Liver (tissue), 8 donors: ENCODE measurements at regions not wholly inside any gene's neighbourhood (a gene's known extent, or its start where the extent isn't known, plus 50 kb on each side); places are given as distances from the start of the nearest gene placed in this dataset.
"Not testable (repeated sequence)": the region's sequence is repeated elsewhere in the genome, so short reads cannot be mapped to it uniquely, and the experiment has no call there.

Experiments
- DNase-seq: peaks from one replicate; pipeline ENCODE4 v3.0.0-alpha.2; 2017; ENCODE audit warnings: low spot score
- H3K27ac ChIP-seq, 2 donors: one replicate each; pipeline ENCODE4 v1.7.0; 2013; ENCODE audit warnings: inconsistent platforms in 2 of 2, low read length in 2 of 2, control low read depth in 1 of 2, low read depth in 1 of 2, mild to moderate bottlenecking in 1 of 2
- H3K27me3 ChIP-seq, 4 donors: one replicate each; pipeline versions ENCODE4 v1.6.1 to v1.7.0; 2013; ENCODE audit warnings: low read length in 3 of 4, inconsistent platforms in 1 of 4, mild to moderate bottlenecking in 1 of 4, moderate library complexity in 1 of 4; ENCODE audit not compliant: control insufficient read depth in 4 of 4, insufficient read depth in 4 of 4
- H3K36me3 ChIP-seq, 4 donors: one replicate each; pipeline versions ENCODE4 v1.6.1 to v1.7.0; 2013; ENCODE audit warnings: low read length in 3 of 4, mild to moderate bottlenecking in 3 of 4, low read depth in 1 of 4, moderate library complexity in 1 of 4; ENCODE audit not compliant: control insufficient read depth in 4 of 4, insufficient read depth in 3 of 4
- H3K4me1 ChIP-seq, 4 donors: one replicate each; pipeline versions ENCODE4 v1.6.1 to v1.7.0; 2013; ENCODE audit warnings: low read length in 3 of 4, mild to moderate bottlenecking in 3 of 4, moderate library complexity in 1 of 4; ENCODE audit not compliant: control insufficient read depth in 4 of 4, insufficient read depth in 4 of 4
- H3K4me3 ChIP-seq, 3 donors: one replicate each; pipeline versions ENCODE4 v1.6.1 to v1.7.0; 2013; ENCODE audit warnings: low read length in 3 of 3, control low read depth in 1 of 3, low read depth in 1 of 3, mild to moderate bottlenecking in 1 of 3
- H3K9ac ChIP-seq, 2 donors: one replicate each; pipeline ENCODE4 v1.7.0; 2013; ENCODE audit warnings: low read length in 2 of 2, mild to moderate bottlenecking in 2 of 2, moderate library complexity in 2 of 2, control low read depth in 1 of 2, low read depth in 1 of 2
- H3K9me3 ChIP-seq, 4 donors: one replicate each; pipeline versions ENCODE4 v1.6.1 to v1.7.0; 2013; ENCODE audit warnings: low read length in 3 of 4; ENCODE audit not compliant: control insufficient read depth in 4 of 4
- ATF3 ChIP-seq: IDR thresholded peaks from 2 replicates; pipeline ENCODE4 v1.6.1; 2016; ENCODE audit warnings: antibody characterized with exemption
- CTCF ChIP-seq: fragments of 150-350 bp; IDR thresholded peaks from 2 replicates; pipeline ENCODE4 v1.5.1; 2017; ENCODE audit warnings: improper control_type of control experiment, low read depth, low read length; ENCODE audit not compliant: missing input control
- EGR1 ChIP-seq, 2 donors: IDR thresholded peaks; 2 replicates each; pipeline ENCODE4 v1.6.1; 2016 to 2018; ENCODE audit warnings: antibody characterized with exemption in 2 of 2, low read depth in 2 of 2
- FOXA1 ChIP-seq: IDR thresholded peaks from 2 replicates; pipeline ENCODE4 v1.6.1; 2016; ENCODE audit warnings: antibody characterized with exemption
- GABPA ChIP-seq, 2 donors: IDR thresholded peaks in 1 of 2; conservative IDR thresholded peaks in 1 of 2; 2 replicates each; pipeline ENCODE4 v1.6.1; 2016; ENCODE audit warnings: antibody characterized with exemption in 2 of 2, mild to moderate bottlenecking in 1 of 2, moderate library complexity in 1 of 2
- HNF4A ChIP-seq, 2 donors: conservative IDR thresholded peaks; 2 replicates each; pipeline ENCODE4 v1.6.1; 2016; ENCODE audit warnings: antibody characterized with exemption in 2 of 2, mild to moderate bottlenecking in 2 of 2
- HNF4G ChIP-seq: IDR thresholded peaks from 2 replicates; pipeline ENCODE4 v1.6.1; 2016; ENCODE audit warnings: antibody characterized with exemption
- JUND ChIP-seq, 2 donors: IDR thresholded peaks; 2 replicates each; pipeline ENCODE4 v1.6.1; 2016; ENCODE audit warnings: antibody characterized with exemption in 2 of 2
- MAX ChIP-seq: IDR thresholded peaks from 2 replicates; pipeline ENCODE4 v1.6.1; 2016; ENCODE audit warnings: antibody characterized with exemption
- NR2F2 ChIP-seq: IDR thresholded peaks from 2 replicates; pipeline ENCODE4 v1.6.1; 2016; ENCODE audit warnings: antibody characterized with exemption
- RAD21 ChIP-seq, 2 donors: IDR thresholded peaks; 2 replicates each; pipeline ENCODE4 v1.6.1; 2016; ENCODE audit warnings: antibody characterized with exemption in 2 of 2, mild to moderate bottlenecking in 2 of 2
- RXRA ChIP-seq, 2 donors: IDR thresholded peaks; 2 replicates each; pipeline ENCODE4 v1.6.1; 2017 to 2018; ENCODE audit warnings: antibody characterized with exemption in 2 of 2, mild to moderate bottlenecking in 1 of 2
- SP1 ChIP-seq: IDR thresholded peaks from 2 replicates; pipeline ENCODE4 v1.6.1; 2018; ENCODE audit warnings: antibody characterized with exemption, mild to moderate bottlenecking
- TAF1 ChIP-seq: conservative IDR thresholded peaks from 2 replicates; pipeline ENCODE4 v1.6.1; 2016; ENCODE audit warnings: antibody characterized with exemption, mild to moderate bottlenecking
- YY1 ChIP-seq: IDR thresholded peaks from 2 replicates; pipeline ENCODE4 v1.6.1; 2016; ENCODE audit warnings: antibody characterized with exemption, mild to moderate bottlenecking
- WGBS: extraction: QIAGEN DNeasy Blood & Tissue Kit; methylation state at CpG from one replicate; pipeline ENCODE4 v1.1.7; 2013; 5-methylcytosine and 5-hydroxymethylcytosine counted together
- TF ChIP-seq, protein P1 (sequence below): IDR thresholded peaks from 2 replicates; pipeline ENCODE4 v1.6.1; 2016; ENCODE audit warnings: antibody characterized with exemption
- TF ChIP-seq, protein P2 (sequence below): IDR thresholded peaks from 2 replicates; pipeline ENCODE4 v1.6.1; 2016; ENCODE audit warnings: antibody characterized with exemption, mild to moderate bottlenecking
- donor health status: healthy.
- donor health status: healthy.
- donor health status: healthy.
- donor health status: healthy.
- donor health status: healthy.

GRCh38 chr13:73520566-73521289 lies 461.9 kb downstream of the KLF5 start:
- WGBS = 74% methylated on average over 8 of the region's 8 CpGs
- H3K9ac ChIP-seq = no peak overlapping the region
- H3K36me3 ChIP-seq = no peaks in the 10 kb centered on the region

GRCh38 chr13:73520135-73520534 lies 461.3 kb downstream of the KLF5 start:
- not testable (repeated sequence) for H3K9ac ChIP-seq, H3K36me3 ChIP-seq, DNase-seq, H3K27ac ChIP-seq, H3K4me1 ChIP-seq, H3K9me3 ChIP-seq, H3K4me3 ChIP-seq, H3K27me3 ChIP-seq
- WGBS = 80% methylated on average over 2 of the region's 2 CpGs

More at GRCh38 chr13:73520566-73521289, 461.9 kb downstream of the KLF5 start:
- no peaks in the 10 kb centered on the region for H3K27me3 ChIP-seq
- no peak for DNase-seq
- TF ChIP-seq, protein P1, sequence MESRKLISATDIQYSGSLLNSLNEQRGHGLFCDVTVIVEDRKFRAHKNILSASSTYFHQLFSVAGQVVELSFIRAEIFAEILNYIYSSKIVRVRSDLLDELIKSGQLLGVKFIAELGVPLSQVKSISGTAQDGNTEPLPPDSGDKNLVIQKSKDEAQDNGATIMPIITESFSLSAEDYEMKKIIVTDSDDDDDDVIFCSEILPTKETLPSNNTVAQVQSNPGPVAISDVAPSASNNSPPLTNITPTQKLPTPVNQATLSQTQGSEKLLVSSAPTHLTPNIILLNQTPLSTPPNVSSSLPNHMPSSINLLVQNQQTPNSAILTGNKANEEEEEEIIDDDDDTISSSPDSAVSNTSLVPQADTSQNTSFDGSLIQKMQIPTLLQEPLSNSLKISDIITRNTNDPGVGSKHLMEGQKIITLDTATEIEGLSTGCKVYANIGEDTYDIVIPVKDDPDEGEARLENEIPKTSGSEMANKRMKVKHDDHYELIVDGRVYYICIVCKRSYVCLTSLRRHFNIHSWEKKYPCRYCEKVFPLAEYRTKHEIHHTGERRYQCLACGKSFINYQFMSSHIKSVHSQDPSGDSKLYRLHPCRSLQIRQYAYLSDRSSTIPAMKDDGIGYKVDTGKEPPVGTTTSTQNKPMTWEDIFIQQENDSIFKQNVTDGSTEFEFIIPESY = no peak
- TF ChIP-seq NR2F2 (no peak), TAF1 (no peak), RAD21 (IDR thresholded peaks at IDR 0.05) (no peak), JUND (IDR thresholded peaks at IDR 0.05) (no peak), HNF4G (no peak), FOXA1 (no peak), EGR1 (IDR thresholded peaks at IDR 0.05; ENCODE audit: low read depth in 2 of 2) (no peak), RXRA (IDR thresholded peaks at IDR 0.05) (no peak), MAX (no peak), CTCF (no peak), GABPA (IDR thresholded peaks at IDR 0.05 in 1 of 2, conservative IDR thresholded peaks at IDR 0.05 in 1 of 2) (no peak), HNF4A (conservative IDR thresholded peaks at IDR 0.05) (no peak), SP1 (no peak), ATF3 (no peak), YY1 (no peak)
- TF ChIP-seq, protein P2, sequence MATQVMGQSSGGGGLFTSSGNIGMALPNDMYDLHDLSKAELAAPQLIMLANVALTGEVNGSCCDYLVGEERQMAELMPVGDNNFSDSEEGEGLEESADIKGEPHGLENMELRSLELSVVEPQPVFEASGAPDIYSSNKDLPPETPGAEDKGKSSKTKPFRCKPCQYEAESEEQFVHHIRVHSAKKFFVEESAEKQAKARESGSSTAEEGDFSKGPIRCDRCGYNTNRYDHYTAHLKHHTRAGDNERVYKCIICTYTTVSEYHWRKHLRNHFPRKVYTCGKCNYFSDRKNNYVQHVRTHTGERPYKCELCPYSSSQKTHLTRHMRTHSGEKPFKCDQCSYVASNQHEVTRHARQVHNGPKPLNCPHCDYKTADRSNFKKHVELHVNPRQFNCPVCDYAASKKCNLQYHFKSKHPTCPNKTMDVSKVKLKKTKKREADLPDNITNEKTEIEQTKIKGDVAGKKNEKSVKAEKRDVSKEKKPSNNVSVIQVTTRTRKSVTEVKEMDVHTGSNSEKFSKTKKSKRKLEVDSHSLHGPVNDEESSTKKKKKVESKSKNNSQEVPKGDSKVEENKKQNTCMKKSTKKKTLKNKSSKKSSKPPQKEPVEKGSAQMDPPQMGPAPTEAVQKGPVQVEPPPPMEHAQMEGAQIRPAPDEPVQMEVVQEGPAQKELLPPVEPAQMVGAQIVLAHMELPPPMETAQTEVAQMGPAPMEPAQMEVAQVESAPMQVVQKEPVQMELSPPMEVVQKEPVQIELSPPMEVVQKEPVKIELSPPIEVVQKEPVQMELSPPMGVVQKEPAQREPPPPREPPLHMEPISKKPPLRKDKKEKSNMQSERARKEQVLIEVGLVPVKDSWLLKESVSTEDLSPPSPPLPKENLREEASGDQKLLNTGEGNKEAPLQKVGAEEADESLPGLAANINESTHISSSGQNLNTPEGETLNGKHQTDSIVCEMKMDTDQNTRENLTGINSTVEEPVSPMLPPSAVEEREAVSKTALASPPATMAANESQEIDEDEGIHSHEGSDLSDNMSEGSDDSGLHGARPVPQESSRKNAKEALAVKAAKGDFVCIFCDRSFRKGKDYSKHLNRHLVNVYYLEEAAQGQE = no peak
- H3K27ac ChIP-seq = no peak overlapping the region
- no peaks in the 10 kb centered on the region for H3K4me1 ChIP-seq
- H3K9me3 ChIP-seq = no peaks in the 10 kb centered on the region
- H3K4me3 ChIP-seq = no peak overlapping the region
